Mucosa of descending colon (tissue), 3 donors: ENCODE measurements at regions not wholly inside any gene's neighbourhood (a gene's known extent, or its start where the extent isn't known, plus 50 kb on each side); places are given as distances from the start of the nearest gene placed in this dataset.

ENCODE experiments used
- ATAC-seq: fragments of 200-7000 bp; cut with Tn5 transposase; one replicate; pipeline ENCODE4 v1.9.1; 2020; ENCODE audit warnings: mild to moderate bottlenecking, moderate library complexity
- DNase-seq, 3 donors: peaks; one replicate each; pipeline ENCODE4 v3.0.0-alpha.2; 2020
- H3K36me3 ChIP-seq: fragments of 200-600 bp; one replicate; pipeline ENCODE4 v1.8.0; 2021; ENCODE audit warnings: low read depth, mild to moderate bottlenecking
- H3K4me1 ChIP-seq: fragments of 200-600 bp; one replicate; pipeline ENCODE4 v1.8.0; 2021; ENCODE audit warnings: low read depth, mild to moderate bottlenecking
- H3K4me3 ChIP-seq: fragments of 200-600 bp; one replicate; pipeline ENCODE4 v1.8.0; 2021; ENCODE audit warnings: mild to moderate bottlenecking
- H3K9me3 ChIP-seq: fragments of 200-600 bp; one replicate; pipeline ENCODE4 v1.8.0; 2021; ENCODE audit warnings: mild to moderate bottlenecking
- intact Hi-C, 2 donors: fragments of 100-400 bp; cut with DNase I in 1 of 2; cut with micrococcal nuclease in 1 of 2; formaldehyde crosslinking; loops; one replicate each; pipeline versions ENCODE4 v1.11.0 to v1.11.1; 2022; cut with DNase I, micrococcal nuclease
- TF ChIP-seq, protein P1 (sequence below): fragments of 200-600 bp; IDR thresholded peaks from one replicate; pipeline ENCODE4 v1.8.0; 2022; ENCODE audit warnings: antibody characterized with exemption, mild to moderate bottlenecking
- donor health status: DM: no; HTN: no; CAD: no; lungs with moderate emphysema.
- donor health status: DM: no; HTN: no; CAD: no.
- donor health status: DM: no; HTN: yes; CAD: no.

DNA sequence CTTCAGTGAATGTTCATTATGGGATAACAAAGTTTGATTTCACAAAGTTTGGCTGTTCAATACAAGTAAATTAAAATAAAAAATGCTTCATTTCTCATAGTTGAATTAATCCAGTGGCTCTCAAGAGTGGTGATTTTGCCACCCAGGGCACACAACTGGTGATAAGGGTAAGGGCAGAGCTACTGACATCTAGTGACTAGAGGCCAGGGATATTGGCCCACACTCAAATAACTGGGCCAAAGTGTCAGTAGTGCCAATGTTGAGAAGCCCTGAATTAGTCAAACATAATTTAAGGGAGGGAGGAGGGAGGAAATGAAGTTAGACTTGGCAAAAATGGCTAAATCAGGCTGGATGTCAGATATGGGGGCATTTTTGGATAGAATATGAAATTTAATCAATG lies 880.5 kb upstream of the ADGRL4 start:
- DNase-seq (no peak), ATAC-seq (no peak)
- Histone ChIP-seq H3K4me1 (no peaks in the 10 kb centered on the region), H3K9me3 (peaks cover 3% of the 10 kb centered on the region), H3K4me3 (no peak overlapping the region), H3K36me3 (no peaks in the 10 kb centered on the region)
- intact Hi-C loops: no loop called here
- TF ChIP-seq, protein P1, sequence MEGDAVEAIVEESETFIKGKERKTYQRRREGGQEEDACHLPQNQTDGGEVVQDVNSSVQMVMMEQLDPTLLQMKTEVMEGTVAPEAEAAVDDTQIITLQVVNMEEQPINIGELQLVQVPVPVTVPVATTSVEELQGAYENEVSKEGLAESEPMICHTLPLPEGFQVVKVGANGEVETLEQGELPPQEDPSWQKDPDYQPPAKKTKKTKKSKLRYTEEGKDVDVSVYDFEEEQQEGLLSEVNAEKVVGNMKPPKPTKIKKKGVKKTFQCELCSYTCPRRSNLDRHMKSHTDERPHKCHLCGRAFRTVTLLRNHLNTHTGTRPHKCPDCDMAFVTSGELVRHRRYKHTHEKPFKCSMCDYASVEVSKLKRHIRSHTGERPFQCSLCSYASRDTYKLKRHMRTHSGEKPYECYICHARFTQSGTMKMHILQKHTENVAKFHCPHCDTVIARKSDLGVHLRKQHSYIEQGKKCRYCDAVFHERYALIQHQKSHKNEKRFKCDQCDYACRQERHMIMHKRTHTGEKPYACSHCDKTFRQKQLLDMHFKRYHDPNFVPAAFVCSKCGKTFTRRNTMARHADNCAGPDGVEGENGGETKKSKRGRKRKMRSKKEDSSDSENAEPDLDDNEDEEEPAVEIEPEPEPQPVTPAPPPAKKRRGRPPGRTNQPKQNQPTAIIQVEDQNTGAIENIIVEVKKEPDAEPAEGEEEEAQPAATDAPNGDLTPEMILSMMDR: no peak

DNA sequence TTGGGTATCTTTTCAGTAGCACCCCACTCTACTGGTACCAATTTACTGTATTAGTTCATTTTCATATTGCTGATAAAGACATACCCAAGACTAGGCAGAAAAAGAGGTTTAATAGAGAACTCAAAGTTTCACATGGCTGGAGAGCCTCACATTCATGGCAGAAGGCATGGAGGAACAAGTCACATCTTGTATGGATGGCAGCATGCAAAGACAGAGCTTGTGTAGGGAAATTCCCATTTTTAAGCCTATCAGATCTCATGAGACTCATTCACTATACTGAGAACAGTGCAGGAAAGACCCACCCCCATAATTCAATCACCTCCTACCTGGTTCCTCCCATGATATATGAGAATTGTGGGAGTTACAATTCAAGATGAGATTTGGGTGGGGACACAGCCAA lies 878.6 kb upstream of the ADGRL4 start:
- TF ChIP-seq, protein P1: no peak
- Histone ChIP-seq H3K36me3 (no peaks in the 10 kb centered on the region), H3K4me3 (no peak overlapping the region), H3K4me1 (no peaks in the 10 kb centered on the region), H3K9me3 (peaks cover 3% of the 10 kb centered on the region)
- intact Hi-C loops: no loop called here
- ATAC-seq (no peak), DNase-seq (no peak)

DNA sequence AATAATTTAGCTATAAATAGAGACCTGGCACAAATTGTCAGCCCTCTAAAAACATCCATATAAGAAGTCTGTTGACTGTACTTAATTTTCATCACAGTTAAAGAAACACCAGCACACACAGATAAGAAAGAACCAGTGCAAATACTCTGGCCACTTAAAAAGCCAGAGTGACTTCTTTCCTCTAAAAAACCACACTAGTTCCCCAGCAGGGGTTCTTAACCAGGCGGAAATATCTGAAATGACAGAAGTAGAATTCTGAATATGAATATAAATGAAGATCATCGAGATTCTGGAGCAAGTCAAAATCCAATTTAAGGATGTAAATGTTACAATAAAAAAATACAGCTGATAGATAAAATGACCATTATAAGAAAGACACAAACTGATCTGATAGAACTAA lies 870.6 kb upstream of the ADGRL4 start:
- ATAC-seq: no peak
- Histone ChIP-seq H3K36me3 (no peaks in the 10 kb centered on the region), H3K9me3 (no peaks in the 10 kb centered on the region), H3K4me3 (no peak overlapping the region), H3K4me1 (no peaks in the 10 kb centered on the region)
- TF ChIP-seq, protein P1: no peak
- no peak for DNase-seq
- intact Hi-C loops: no loop called here

DNA sequence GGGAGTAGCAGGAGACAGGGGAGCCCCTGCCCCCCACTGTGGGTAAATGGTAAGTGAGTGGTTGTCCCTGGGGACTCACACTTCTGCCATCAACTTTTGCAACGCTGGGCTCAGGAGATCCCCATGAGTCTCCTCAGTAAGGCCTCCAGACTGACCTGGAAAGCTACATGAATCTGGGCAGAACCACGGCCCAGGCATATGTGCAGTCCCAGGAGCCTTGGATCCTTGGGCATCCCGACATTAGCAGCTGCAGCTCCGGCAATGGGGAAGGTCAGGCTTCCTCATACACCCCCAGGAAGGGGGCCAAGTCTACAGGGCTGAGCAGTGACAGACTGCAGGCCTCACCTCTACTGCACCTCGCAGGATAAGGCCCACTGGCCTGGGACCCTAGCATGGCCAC lies 868.7 kb upstream of the ADGRL4 start:
- Histone ChIP-seq H3K36me3 (no peaks in the 10 kb centered on the region), H3K4me1 (no peaks in the 10 kb centered on the region), H3K4me3 (no peak overlapping the region), H3K9me3 (no peaks in the 10 kb centered on the region)
- intact Hi-C loops: no loop called here
- TF ChIP-seq, protein P1: no peak
- DNase-seq (no peak), ATAC-seq (no peak)

DNA sequence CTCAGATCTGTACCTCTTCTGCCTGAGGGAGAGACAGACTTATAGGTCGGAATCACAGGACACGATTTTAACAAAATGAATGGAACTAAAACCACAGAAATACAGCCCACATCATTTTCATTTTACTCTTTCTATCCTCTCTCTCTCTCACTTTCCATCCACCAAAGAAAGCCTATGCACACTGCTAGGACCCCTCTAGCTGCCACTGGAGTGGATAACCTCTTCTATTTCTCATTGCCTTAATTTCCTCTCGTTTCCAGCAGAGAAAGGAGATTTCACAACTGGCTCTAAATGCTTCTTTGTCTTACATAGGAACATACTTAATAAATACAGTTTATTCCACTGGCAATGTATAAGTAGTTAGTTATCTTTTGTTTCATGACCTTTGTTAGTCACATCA lies 867.8 kb upstream of the ADGRL4 start:
- TF ChIP-seq, protein P1: no peak
- ATAC-seq (no peak), DNase-seq (no peak)
- H3K36me3 ChIP-seq: no peaks in the 10 kb centered on the region
- intact Hi-C loops: no loop called here
- no peaks in the 10 kb centered on the region for H3K4me1 ChIP-seq
- H3K4me3 ChIP-seq: no peak overlapping the region
- H3K9me3 ChIP-seq: no peaks in the 10 kb centered on the region

DNA sequence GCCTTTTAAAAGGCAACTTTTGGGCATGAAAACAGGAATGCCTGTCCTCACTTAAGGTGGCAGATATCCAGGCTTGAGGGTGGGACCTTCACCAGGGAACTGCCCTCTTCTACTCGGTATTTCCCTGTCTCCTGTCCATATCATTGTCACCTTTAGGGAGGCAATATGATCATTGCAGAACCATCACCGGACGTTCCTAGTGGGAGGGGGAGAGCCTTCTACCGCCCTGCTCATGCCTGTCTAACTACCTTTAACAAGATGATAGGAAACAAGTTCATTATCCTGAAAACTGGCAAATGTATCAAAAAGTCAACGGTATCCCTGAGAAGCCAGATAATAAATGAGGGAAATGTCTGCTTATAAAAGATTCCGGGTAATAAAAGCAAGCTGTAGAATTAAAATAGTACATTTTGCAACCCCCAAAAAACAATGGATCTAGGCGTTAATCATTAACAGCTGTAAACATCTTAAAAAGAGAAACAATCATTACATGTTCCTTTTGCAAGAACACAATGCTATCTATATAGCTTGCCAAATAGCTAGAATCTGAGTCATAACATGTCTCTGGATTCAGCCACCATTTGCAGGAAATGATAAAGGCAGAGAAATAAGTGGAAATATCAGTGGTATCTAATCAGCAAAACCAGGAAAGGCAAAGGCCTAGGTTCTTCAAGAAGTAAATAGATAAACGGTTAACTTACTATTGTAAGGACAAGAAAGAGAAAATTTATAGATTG lies 852.9 kb upstream of the ADGRL4 start:
- Histone ChIP-seq H3K4me1 (no peaks in the 10 kb centered on the region), H3K9me3 (no peaks in the 10 kb centered on the region), H3K4me3 (no peak overlapping the region), H3K36me3 (no peaks in the 10 kb centered on the region)
- ATAC-seq: peak; percentile 85
- DNase-seq: peak in 1 of 3 donors; percentile 4
- TF ChIP-seq, protein P1: no peak
- intact Hi-C loops: no loop called here
